A549 (cell line): ENCODE measurements at regions not wholly inside any gene's neighbourhood (a gene's known extent, or its start where the extent isn't known, plus 50 kb on each side); places are given as distances from the start of the nearest gene placed in this dataset.
A peak's percentile ranks its signal among the peaks of the same experiment; 100 is the strongest.

ENCODE experiments used
- ATAC-seq, 2 experiments: fragments of 200-7000 bp in 1 of 2; fragments of >200 bp in 1 of 2; cut with Nextera tagmentation in 1 of 2; cut with Tn5 transposase in 1 of 2; 3 replicates each; pipeline versions ENCODE4 v1.8.0 to v1.9.1; 2018 to 2020; ENCODE audit warnings: mild to moderate bottlenecking in 1 of 2, moderate library complexity in 1 of 2
- CTCF ChIA-PET: fragments of 300-600 bp; sonication (Branson Sonifier 250); formaldehyde crosslinking; extraction: SDS; loops from one replicate; lab custom pipeline; 2021; ENCODE audit warnings: antibody characterized with exemption, inconsistent platforms; lab: Yijun Ruan, JAX
- POLR2A ChIA-PET: fragments of 350-600 bp; formaldehyde crosslinking; extraction: SDS; loops from one replicate; lab custom pipeline; 2021; ENCODE audit warnings: antibody characterized with exemption, inconsistent platforms; lab: Yijun Ruan, JAX
- DNase-seq, 2 experiments: peaks; one replicate each; pipeline versions ENCODE4 v3.0.0 to v3.0.0-alpha.2; 2011 to 2016; ENCODE audit warnings: low read depth in 1 of 2, low spot score in 1 of 2
- FAIRE-seq: peaks from 2 replicates; lab custom pipeline; 2011; peaks lifted over from hg19 to GRCh38; lab: Jason Lieb, UNC
- H3K27ac ChIP-seq, 2 experiments: fragments of >200 bp; sonication (Bioruptor Twin); formaldehyde crosslinking; 3 replicates each; pipeline ENCODE4 v1.5.1; 2016 to 2017
- H3K4me1 ChIP-seq: fragments of >200 bp; sonication (Bioruptor Twin); formaldehyde crosslinking; 3 replicates; pipeline ENCODE4 v1.6.1; 2016
- H3K4me2 ChIP-seq: fragments of >200 bp; sonication (Bioruptor Twin); formaldehyde crosslinking; 3 replicates; pipeline ENCODE4 v1.6.1; 2016
- H3K4me3 ChIP-seq: fragments of >200 bp; sonication (Bioruptor Twin); formaldehyde crosslinking; 3 replicates; pipeline ENCODE4 v1.5.1; 2016
- H3K9me3 ChIP-seq: fragments of >200 bp; sonication (Bioruptor Twin); formaldehyde crosslinking; 3 replicates; pipeline ENCODE4 v1.6.1; 2016
- CEBPB ChIP-seq, 2 experiments: fragments of >200 bp in 1 of 2; sonication (Bioruptor Twin) in 1 of 2; formaldehyde crosslinking in 1 of 2; IDR thresholded peaks; 2 replicates each; pipeline ENCODE4 v1.6.1; 2012 to 2016
- CHD2 ChIP-seq: fragments of 150-350 bp; IDR thresholded peaks from 2 replicates; pipeline ENCODE4 v1.6.1; 2014; ENCODE audit warnings: low read length; ENCODE audit not compliant: partially characterized antibody
- CHD4 ChIP-seq: fragments of 200-600 bp; sonication (generic); IDR thresholded peaks from 2 replicates; pipeline ENCODE4 v1.6.1; 2016; ENCODE audit warnings: antibody characterized with exemption, mild to moderate bottlenecking, borderline replicate concordance
- CTCF ChIP-seq: fragments of >200 bp; sonication (Bioruptor Twin); formaldehyde crosslinking; IDR thresholded peaks from 3 replicates; pipeline ENCODE4 v1.5.1; 2016
- E2F6 ChIP-seq: IDR thresholded peaks from 2 replicates; pipeline ENCODE4 v1.6.1; 2012; ENCODE audit warnings: low read depth, borderline replicate concordance
- EHMT2 ChIP-seq: fragments of 200-600 bp; sonication (generic); IDR thresholded peaks from 2 replicates; pipeline ENCODE4 v1.6.1; 2016; ENCODE audit warnings: antibody characterized with exemption, low read depth, mild to moderate bottlenecking, moderate library complexity
- FOSB ChIP-seq: fragments of 250-450 bp; sonication (Bioruptor Pico); IDR thresholded peaks from 2 replicates; pipeline ENCODE4 v1.5.0; 2020; ENCODE audit warnings: mild to moderate bottlenecking, moderate library complexity
- FOSL2 ChIP-seq, 2 experiments: fragments of 450-650 bp in 1 of 2; fragments of >200 bp in 1 of 2; sonication (Bioruptor Twin) in 1 of 2; formaldehyde crosslinking; IDR thresholded peaks; 2 replicates each; pipeline versions ENCODE4 v1.5.0 to v1.6.1; 2016 to 2020; ENCODE audit warnings: mild to moderate bottlenecking in 1 of 2, moderate library complexity in 1 of 2
- FOXS1 ChIP-seq: fragments of 250-450 bp; sonication (Bioruptor Pico); IDR thresholded peaks from 2 replicates; pipeline ENCODE4 v1.5.0; 2020; ENCODE audit warnings: mild to moderate bottlenecking, moderate library complexity
- HOXB13 ChIP-seq: fragments of 250-450 bp; sonication (Bioruptor Pico); IDR thresholded peaks from 2 replicates; pipeline ENCODE4 v1.5.0; 2020; ENCODE audit warnings: low read depth, mild to moderate bottlenecking, moderate library complexity
- JUNB ChIP-seq: fragments of >200 bp; sonication (Bioruptor Twin); formaldehyde crosslinking; IDR thresholded peaks from 2 replicates; pipeline ENCODE4 v1.6.1; 2016
- KDM5A ChIP-seq: fragments of 200-600 bp; sonication (generic); IDR thresholded peaks from 2 replicates; pipeline ENCODE4 v1.6.1; 2016; ENCODE audit warnings: antibody characterized with exemption, mild to moderate bottlenecking
- MAFK ChIP-seq: fragments of 450-650 bp; IDR thresholded peaks from 2 replicates; pipeline ENCODE4 v1.6.1; 2014; ENCODE audit not compliant: partially characterized antibody
- PBX3 ChIP-seq: IDR thresholded peaks from 2 replicates; pipeline ENCODE4 v1.6.1; 2012
- POLR2A ChIP-seq: IDR thresholded peaks from 2 replicates; pipeline ENCODE4 v1.6.1; 2012; ENCODE audit warnings: mild to moderate bottlenecking, low read length
- RCOR1 ChIP-seq: fragments of 150-350 bp; IDR thresholded peaks from 2 replicates; pipeline ENCODE4 v1.6.1; 2014; ENCODE audit warnings: antibody characterized with exemption, low read length, low read depth
- RFX5 ChIP-seq: fragments of 450-650 bp; IDR thresholded peaks from 2 replicates; pipeline ENCODE4 v1.7.1; 2014; ENCODE audit warnings: antibody characterized with exemption, mild to moderate bottlenecking, moderate library complexity
- SREBF2 ChIP-seq: fragments of 450-650 bp; IDR thresholded peaks from 2 replicates; pipeline ENCODE4 v1.6.1; 2014; ENCODE audit warnings: mild to moderate bottlenecking, moderate library complexity
- TP53 ChIP-seq: fragments of 250-450 bp; sonication (Bioruptor Pico); IDR thresholded peaks from 2 replicates; pipeline ENCODE4 v1.5.0; 2021; ENCODE audit warnings: mild to moderate bottlenecking, moderate library complexity
- ZC3H11A ChIP-seq: fragments of 450-650 bp; IDR thresholded peaks from 2 replicates; pipeline ENCODE4 v1.6.1; 2014; ENCODE audit warnings: antibody characterized with exemption, mild to moderate bottlenecking
- ZFP36 ChIP-seq: fragments of 450-650 bp; IDR thresholded peaks from 2 replicates; pipeline ENCODE4 v1.6.1; 2014; ENCODE audit warnings: borderline replicate concordance; ENCODE audit not compliant: partially characterized antibody
- WGBS: methylation state at CpG from one replicate; pipeline ENCODE4 v1.1.6; 2017; ENCODE audit errors: missing lambda C conversion rate; 5-methylcytosine and 5-hydroxymethylcytosine counted together

GRCh38 chr5:161778796-161779195 is 69.1 kb upstream of the GABRA1 start:
- FAIRE-seq (no peak), ATAC-seq (no peak), DNase-seq (no peak)

GRCh38 chr5:161783297-161783696 is 64.6 kb upstream of the GABRA1 start:
- H3K9me3 ChIP-seq = no peaks in the 10 kb centered on the region
- TF ChIP-seq POLR2A (no peak), FOXS1 (CRISPR knock-in tag) (no peak), ZFP36 (no peak), SREBF2 (no peak), CHD2 (no peak), FOSB (CRISPR knock-in tag) (no peak), TP53 (CRISPR knock-in tag) (no peak), ZC3H11A (no peak), CHD4 (no peak), E2F6 (no peak), RFX5 (no peak), JUNB (no peak), CTCF (no peak)
- H3K4me3 ChIP-seq = no peak overlapping the region
- ChIA-PET CTCF (no interaction called here), POLR2A (no interaction called here)
- no peak for FAIRE-seq
- no peak for ATAC-seq
- no peak overlapping the region for H3K27ac ChIP-seq
- 4% methylated on average over 2 of the region's 2 CpGs for WGBS
- H3K4me2 ChIP-seq = no peak overlapping the region
- no peak for DNase-seq
- H3K4me1 ChIP-seq = no peaks in the 10 kb centered on the region

More at GRCh38 chr5:161778796-161779195, 69.1 kb upstream of the GABRA1 start:
- H3K4me3 ChIP-seq = no peak overlapping the region
- POLR2A ChIA-PET = no interaction called here
- no peaks in the 10 kb centered on the region for H3K9me3 ChIP-seq
- H3K4me2 ChIP-seq = no peak overlapping the region
- CTCF ChIA-PET = no interaction called here
- 17% methylated on average over 1 of the region's 1 CpG for WGBS
- H3K4me1 ChIP-seq = no peaks in the 10 kb centered on the region
- H3K27ac ChIP-seq = no peak overlapping the region
- TF ChIP-seq MAFK = no peak
- TF ChIP-seq E2F6 = no peak
- TF ChIP-seq PBX3 = no peak
- no peak for TF ChIP-seq JUNB
- TF ChIP-seq, all 56 proteins: peak for 0

GRCh38 chr5:161786686-161787085 is 61.2 kb upstream of the GABRA1 start:
- CTCF ChIA-PET = no interaction called here
- Histone ChIP-seq H3K4me3 (no peak overlapping the region), H3K27ac (no peak overlapping the region), H3K9me3 (no peaks in the 10 kb centered on the region), H3K4me1 (no peaks in the 10 kb centered on the region), H3K4me2 (no peak overlapping the region)
- 6% methylated on average over 3 of the region's 3 CpGs for WGBS
- no peak for ATAC-seq
- POLR2A ChIA-PET = no interaction called here
- no peak for FAIRE-seq
- peak; percentile 48 for TF ChIP-seq ZC3H11A
- TF ChIP-seq CEBPB (IDR thresholded peaks at IDR 0.05) = no peak
- no peak for TF ChIP-seq EHMT2
- no peak for TF ChIP-seq KDM5A
- no peak for TF ChIP-seq RCOR1
- no peak for TF ChIP-seq HOXB13 (CRISPR knock-in tag)
- no peak for TF ChIP-seq CTCF
- TF ChIP-seq FOSL2 (IDR thresholded peaks at IDR 0.05) = no peak
- TF ChIP-seq FOSL2 (CRISPR knock-in tag; IDR thresholded peaks at IDR 0.05) = no peak
- DNase-seq = no peak
